ENCODE measurements at regions not wholly inside any gene's neighbourhood (a gene's known extent, or its start where the extent isn't known, plus 50 kb on each side); places are given as distances from the start of the nearest gene placed in this dataset.

- H4K20me1 ChIP-seq (ENCODE audit: control insufficient read depth, insufficient read depth), result no peaks in the 10 kb centered on the region
- H3K27ac ChIP-seq (ENCODE audit: control insufficient read depth, insufficient read depth), result no peak overlapping the region
- H3K9me3 ChIP-seq (replicated peaks; ENCODE audit: control insufficient read depth, insufficient read depth, low read length), result no peaks in the 10 kb centered on the region
- BruUV-seq (replicated peaks), result no TSS peak
- DNase-seq (ENCODE audit: low read depth, low spot score) (no peak), FAIRE-seq (no peak), ATAC-seq (no peak)
- 28% methylated on average over 8 of the region's 8 CpGs for WGBS (ENCODE audit: insufficient coverage, insufficient replicate concordance, low lambda C conversion rate, missing lambda C conversion rate)
- no peak overlapping the region for H2AFZ ChIP-seq (ENCODE audit: control insufficient read depth, low read depth, low read length)
- H3K9ac ChIP-seq (ENCODE audit: control insufficient read depth, insufficient read depth, low read length), result no peak overlapping the region
- SMC1A ChIA-PET (ENCODE audit: uncharacterized antibody, unreplicated experiment), result no interaction called here
- no peaks in the 10 kb centered on the region for H3K36me3 ChIP-seq (ENCODE audit: control insufficient read depth in 2 of 2, insufficient read depth in 2 of 2, low read length in 1 of 2)
- in situ Hi-C loops (cut with MboI), result no loop called here
- no peak overlapping the region for H3K4me2 ChIP-seq (ENCODE audit: control insufficient read depth, insufficient read depth)
- TF ChIP-seq SRF (IDR thresholded peaks at IDR 0.05; ENCODE audit: low read depth in 2 of 2, low read length in 2 of 2) (no peak), DPF2 (IDR thresholded peaks at IDR 0.05) (no peak), JUND (IDR thresholded peaks at IDR 0.05; ENCODE audit: low read depth, low read length) (no peak), FOS (IDR thresholded peaks at IDR 0.05; ENCODE audit: borderline replicate concordance, extremely low read depth, insufficient read length) (no peak), ATF7 (IDR thresholded peaks at IDR 0.05; ENCODE audit: low read depth) (no peak)
- CTCF ChIA-PET, result no interaction called here
- H3K4me1 ChIP-seq (ENCODE audit: control insufficient read depth, insufficient read depth, low read length), result no peaks in the 10 kb centered on the region
- POLR2A ChIA-PET, result no interaction called here
- H3K79me2 ChIP-seq (ENCODE audit: control insufficient read depth, insufficient read depth, low read length), result no peaks in the 10 kb centered on the region
- intact Hi-C loops (cut with micrococcal nuclease; ENCODE audit: unreplicated experiment), result no loop called here
- no peak overlapping the region for H3K4me3 ChIP-seq
- RAD21 ChIA-PET (ENCODE audit: unreplicated experiment), result no interaction called here
- H3K27me3 ChIP-seq (replicated peaks in 1 of 2; ENCODE audit: control insufficient read depth in 2 of 2, insufficient read depth in 2 of 2, low read length in 1 of 2), result no peaks in the 10 kb centered on the region
These were observed 456.1 kb downstream of the AJAP1 start for GRCh38 chr1:5110508-5110907.

DNA sequence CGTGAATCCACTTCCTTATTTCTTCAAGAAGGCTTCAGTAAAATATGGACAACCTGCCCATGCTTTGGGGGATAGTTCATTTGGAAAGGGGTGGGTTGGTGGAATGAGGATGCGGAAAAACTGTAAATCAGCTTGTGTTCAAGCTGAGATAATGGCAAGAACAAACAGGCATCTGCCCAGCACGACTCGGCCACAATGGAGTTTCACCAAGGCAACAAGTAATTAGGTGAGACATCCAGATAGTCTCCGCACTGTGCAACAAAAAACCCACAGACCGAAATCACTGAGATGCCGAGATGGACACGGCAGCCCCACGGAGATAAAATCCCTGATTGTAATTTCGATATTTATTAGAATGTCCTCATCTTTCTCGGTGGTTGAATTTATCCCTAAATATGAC, 455.2 kb downstream of the AJAP1 start:
- CTCF ChIA-PET, result no interaction called here
- WGBS (ENCODE audit: insufficient coverage, insufficient replicate concordance, low lambda C conversion rate, missing lambda C conversion rate), result 44% methylated on average over 11 of the region's 11 CpGs
- BruUV-seq (replicated peaks), result no TSS peak

More for the DNA sequence above, 455.2 kb downstream of the AJAP1 start:
- Histone ChIP-seq H4K20me1 (ENCODE audit: control insufficient read depth, insufficient read depth) (no peaks in the 10 kb centered on the region), H3K9ac (ENCODE audit: control insufficient read depth, insufficient read depth, low read length) (no peak overlapping the region), H3K4me3 (no peak overlapping the region), H3K79me2 (ENCODE audit: control insufficient read depth, insufficient read depth, low read length) (no peaks in the 10 kb centered on the region), H3K9me3 (replicated peaks; ENCODE audit: control insufficient read depth, insufficient read depth, low read length) (no peaks in the 10 kb centered on the region), H3K27ac (ENCODE audit: control insufficient read depth, insufficient read depth) (no peak overlapping the region), H3K36me3 (ENCODE audit: control insufficient read depth in 2 of 2, insufficient read depth in 2 of 2, low read length in 1 of 2) (no peaks in the 10 kb centered on the region), H2AFZ (ENCODE audit: control insufficient read depth, low read depth, low read length) (no peak overlapping the region), H3K4me1 (ENCODE audit: control insufficient read depth, insufficient read depth, low read length) (no peaks in the 10 kb centered on the region), H3K4me2 (ENCODE audit: control insufficient read depth, insufficient read depth) (no peak overlapping the region), H3K27me3 (replicated peaks in 1 of 2; ENCODE audit: control insufficient read depth in 2 of 2, insufficient read depth in 2 of 2, low read length in 1 of 2) (no peaks in the 10 kb centered on the region)
- POLR2A ChIA-PET, result no interaction called here
- SMC1A ChIA-PET (ENCODE audit: uncharacterized antibody, unreplicated experiment), result no interaction called here
- in situ Hi-C loops (cut with MboI), result no loop called here
- FAIRE-seq, result no peak
- DNase-seq (ENCODE audit: low read depth, low spot score), result no peak
- RAD21 ChIA-PET (ENCODE audit: unreplicated experiment), result no interaction called here
- TF ChIP-seq CBX3 (IDR thresholded peaks at IDR 0.05; ENCODE audit: borderline replicate concordance, low read depth), result no peak
- TF ChIP-seq, protein P1, sequence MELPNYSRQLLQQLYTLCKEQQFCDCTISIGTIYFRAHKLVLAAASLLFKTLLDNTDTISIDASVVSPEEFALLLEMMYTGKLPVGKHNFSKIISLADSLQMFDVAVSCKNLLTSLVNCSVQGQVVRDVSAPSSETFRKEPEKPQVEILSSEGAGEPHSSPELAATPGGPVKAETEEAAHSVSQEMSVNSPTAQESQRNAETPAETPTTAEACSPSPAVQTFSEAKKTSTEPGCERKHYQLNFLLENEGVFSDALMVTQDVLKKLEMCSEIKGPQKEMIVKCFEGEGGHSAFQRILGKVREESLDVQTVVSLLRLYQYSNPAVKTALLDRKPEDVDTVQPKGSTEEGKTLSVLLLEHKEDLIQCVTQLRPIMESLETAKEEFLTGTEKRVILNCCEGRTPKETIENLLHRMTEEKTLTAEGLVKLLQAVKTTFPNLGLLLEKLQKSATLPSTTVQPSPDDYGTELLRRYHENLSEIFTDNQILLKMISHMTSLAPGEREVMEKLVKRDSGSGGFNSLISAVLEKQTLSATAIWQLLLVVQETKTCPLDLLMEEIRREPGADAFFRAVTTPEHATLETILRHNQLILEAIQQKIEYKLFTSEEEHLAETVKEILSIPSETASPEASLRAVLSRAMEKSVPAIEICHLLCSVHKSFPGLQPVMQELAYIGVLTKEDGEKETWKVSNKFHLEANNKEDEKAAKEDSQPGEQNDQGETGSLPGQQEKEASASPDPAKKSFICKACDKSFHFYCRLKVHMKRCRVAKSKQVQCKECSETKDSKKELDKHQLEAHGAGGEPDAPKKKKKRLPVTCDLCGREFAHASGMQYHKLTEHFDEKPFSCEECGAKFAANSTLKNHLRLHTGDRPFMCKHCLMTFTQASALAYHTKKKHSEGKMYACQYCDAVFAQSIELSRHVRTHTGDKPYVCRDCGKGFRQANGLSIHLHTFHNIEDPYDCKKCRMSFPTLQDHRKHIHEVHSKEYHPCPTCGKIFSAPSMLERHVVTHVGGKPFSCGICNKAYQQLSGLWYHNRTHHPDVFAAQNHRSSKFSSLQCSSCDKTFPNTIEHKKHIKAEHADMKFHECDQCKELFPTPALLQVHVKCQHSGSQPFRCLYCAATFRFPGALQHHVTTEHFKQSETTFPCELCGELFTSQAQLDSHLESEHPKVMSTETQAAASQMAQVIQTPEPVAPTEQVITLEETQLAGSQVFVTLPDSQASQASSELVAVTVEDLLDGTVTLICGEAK (IDR thresholded peaks at IDR 0.05; ENCODE audit: borderline replicate concordance), result no peak
- no peak for TF ChIP-seq ZBED1 (IDR thresholded peaks at IDR 0.05; ENCODE audit: borderline replicate concordance)
- intact Hi-C loops (cut with micrococcal nuclease; ENCODE audit: unreplicated experiment), result no loop called here
- no peak for ATAC-seq
